NCI-H524 (cell line): ENCODE measurements at regions not wholly inside any gene's neighbourhood (a gene's known extent, or its start where the extent isn't known, plus 50 kb on each side); places are given as distances from the start of the nearest gene placed in this dataset.
A peak's percentile ranks its signal among the peaks of the same experiment; 100 is the strongest.

Source experiments
- DNase-seq, 2 experiments: peaks; one replicate each; lab custom pipeline; 2025; lab: John Stamatoyannopoulos, UW

DNA sequence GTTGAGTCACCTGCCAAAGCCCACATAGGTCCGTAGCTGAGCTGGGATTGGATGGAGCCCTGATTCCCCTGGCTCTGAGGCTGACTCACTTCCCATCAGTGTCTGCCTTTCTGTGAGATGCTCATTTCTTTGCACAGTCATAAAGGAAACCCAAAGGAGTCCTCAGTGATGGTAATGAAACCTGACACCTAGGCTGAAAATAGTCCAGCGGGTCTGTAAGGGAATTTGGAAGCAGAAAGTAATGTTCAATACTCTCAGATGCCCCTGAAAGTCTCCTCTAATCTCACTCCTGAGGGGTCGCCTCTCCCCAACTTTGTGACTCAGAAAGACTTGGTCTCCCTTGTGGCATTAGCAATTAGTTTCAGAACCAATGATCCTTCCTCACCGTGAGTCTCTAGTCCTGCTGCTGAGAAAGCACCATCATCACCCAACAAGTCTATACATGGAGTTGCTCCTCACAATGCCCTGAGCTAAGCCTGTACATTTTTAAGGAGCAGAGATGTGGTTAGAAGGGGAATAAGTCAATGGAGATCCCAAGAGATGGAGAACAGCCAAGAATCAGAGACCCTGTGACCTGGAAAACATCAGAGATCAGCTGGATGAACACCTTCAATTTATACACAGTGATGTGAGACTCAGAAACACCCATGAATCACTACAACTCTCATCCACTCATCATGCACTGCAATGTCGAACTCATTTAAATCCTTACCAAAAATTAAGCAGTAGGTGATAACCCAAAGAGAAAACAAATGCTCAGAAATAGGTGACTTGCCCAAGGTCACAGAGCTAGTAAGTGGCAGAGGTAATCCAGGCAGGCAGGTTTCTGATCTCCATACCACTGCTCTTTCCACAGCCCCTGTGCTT lies 219.0 kb upstream of the CPEB2 start:
- DNase-seq: no peak

DNA sequence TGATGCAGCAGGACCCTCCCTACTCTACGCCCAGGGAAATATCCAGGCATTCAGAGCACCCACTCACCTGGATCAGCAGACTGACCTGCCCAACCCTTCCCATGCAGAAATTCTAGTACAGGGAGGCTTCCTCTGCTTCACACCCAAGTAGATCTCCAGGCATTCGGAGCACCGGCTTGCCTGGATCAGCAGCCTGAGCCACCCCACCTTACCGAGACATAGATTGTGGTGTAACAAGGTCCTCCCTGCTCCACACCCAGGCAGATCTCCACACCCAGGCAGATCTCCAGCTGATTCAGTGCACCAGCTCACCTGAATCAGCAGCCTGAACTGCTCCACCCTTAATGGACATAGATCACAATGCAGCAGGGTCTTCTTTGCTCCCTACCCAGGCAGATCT lies 215.1 kb upstream of the CPEB2 start:
- DNase-seq: no peak

DNA sequence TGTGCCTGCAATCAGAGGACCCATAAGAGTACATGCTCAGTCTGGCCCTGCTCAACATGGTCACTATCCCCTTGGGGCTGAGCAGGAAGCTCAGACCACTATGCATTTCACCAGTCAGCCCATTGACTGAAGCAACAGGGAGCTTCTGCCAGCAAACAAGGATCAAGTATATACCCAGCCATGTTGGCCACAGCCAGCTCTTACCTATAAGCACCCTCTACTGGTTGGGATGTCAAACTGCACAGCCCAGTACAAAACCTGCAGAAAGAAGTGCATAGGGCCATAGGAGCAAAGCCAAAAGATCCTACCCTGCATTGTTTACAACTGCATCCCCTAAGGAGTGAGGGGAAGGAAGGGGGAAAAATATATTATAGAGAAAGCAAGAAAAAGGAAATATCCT lies 214.4 kb upstream of the CPEB2 start:
- peak; percentile 0 to 56 for DNase-seq

DNA sequence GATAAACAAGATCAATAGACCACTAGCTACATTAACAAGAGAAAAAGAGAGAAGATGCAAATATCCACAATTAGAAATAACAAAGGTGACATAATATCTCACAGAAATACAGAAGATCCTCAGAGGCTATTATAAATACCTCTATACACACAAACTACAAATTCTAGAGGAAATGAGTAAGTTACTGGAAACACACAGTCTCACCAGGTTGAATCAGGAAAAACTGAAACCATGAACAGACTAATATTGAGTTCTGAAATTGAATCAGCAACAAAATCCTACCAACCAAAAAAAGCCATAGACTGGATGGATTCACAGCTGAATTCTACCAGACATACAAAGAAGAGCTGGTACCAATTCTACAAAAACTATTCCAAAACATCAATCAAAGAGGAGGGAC lies 211.8 kb upstream of the CPEB2 start:
- no peak for DNase-seq

DNA sequence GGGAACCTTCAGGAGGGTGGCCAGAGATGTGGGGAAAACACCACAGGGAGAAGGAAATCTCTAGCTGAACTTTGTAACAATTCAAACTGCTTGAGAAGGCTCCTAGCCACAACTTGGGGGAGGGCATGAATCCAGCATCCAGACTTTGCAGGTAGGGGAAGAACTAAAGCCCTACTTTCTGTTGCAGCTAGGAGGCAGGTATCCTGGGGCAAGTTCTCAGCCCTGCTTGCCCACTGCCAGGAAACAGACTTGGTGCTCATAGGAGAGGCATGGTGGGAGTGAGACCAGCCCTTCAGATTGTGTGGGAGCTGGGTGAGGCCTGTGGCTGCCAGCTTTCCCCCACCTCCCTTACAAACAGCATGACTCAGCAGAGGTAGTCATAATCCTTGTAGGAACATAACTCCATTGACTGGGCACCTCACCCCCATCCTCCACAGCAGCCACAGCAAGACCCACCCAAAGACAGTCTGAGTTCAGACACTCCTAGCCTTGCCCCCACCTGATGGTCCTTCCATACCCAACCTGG lies 209.5 kb upstream of the CPEB2 start:
- DNase-seq: no peak

DNA sequence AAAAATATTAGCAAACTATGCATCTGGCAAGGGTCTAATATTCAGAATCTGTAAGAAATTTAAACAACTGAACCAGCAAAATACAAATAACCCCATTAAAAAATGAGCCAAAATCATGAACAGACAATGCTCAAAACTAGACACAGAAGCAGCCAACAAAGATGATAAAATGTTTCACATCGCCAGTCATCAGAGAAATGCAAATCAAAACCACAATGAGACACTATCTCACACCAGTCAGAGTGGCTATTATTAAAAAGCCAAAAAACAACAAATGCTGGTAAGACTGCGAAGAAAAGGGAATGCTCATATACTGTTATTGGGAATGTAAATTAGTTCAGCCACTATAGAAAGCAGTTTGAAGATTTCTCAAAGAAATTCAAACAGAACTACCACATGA lies 201.3 kb upstream of the CPEB2 start:
- DNase-seq: no peak

DNA sequence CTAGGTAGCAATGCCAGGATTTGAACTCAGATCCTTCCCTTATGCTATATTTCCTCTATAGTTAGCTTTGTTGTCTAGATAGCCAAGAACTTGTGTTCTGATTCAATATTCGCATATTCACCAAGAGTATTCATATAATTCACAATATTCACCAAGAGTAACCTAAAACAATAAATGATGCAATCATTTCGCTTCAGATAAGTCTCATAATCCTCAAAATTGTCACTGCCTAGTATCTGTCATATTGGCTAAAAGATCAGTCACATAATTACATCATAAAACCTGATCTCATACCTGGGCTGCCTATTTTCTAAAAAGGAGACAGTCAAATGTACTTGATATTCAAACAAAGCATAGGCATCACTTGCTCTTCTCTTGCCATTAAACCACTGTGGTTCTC lies 199.7 kb upstream of the CPEB2 start:
- no peak for DNase-seq

DNA sequence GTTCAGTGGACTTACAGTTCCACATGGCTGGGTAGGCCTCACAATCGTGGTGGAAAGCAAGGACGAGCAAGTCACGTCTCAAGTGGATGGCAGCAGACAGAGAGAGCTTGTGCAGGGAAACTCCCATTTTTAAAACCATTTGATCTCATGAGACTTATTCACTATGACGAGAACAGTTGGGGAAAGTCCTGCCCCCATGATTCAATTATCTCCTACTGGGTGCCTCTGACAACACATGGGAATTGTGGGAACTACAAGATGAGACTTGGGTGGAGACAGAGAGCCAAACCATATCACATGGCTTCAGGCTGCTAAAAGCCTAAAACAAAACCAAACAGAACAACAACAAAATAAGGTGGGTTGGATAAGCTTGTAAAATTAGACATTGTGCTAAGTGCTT lies 194.4 kb upstream of the CPEB2 start:
- no peak for DNase-seq

DNA sequence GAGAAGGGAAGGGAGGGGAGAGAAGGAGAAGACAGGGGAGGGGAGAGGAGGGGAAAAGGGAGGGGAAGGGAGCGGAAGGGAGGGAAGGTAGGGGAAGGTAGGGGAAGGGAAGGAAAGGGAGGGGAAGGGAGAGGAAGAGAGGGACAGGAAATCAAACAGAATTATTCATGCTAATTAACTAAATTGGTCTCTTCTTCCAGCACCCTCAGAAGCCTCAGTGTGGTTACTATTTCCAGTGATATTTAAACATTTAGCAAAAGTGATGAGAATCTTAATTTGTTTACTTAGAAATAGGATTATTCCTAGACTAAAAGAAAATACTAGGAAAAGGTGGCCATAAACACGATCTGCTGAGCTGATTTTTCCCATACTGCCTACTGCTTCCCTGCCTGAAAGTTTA lies 193.1 kb upstream of the CPEB2 start:
- DNase-seq: no peak

DNA sequence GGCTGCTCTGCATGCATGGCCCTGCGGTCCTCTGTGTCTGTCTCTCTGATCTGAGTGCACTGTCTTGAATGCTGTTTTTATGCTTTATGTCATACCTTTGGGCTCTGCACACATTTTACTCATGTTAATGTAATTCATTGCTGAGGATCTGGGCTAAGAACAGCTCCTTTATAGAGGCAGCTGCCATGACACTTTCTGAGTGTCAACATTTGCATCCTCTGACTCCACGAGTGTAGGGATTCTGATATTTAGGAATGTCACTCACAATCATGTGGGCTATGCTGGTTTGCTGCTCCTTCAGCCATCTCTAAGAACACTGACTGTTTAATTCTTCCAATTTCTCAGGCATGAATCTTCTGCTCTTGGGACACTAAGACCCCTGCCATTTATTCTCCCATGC lies 192.2 kb upstream of the CPEB2 start:
- no peak for DNase-seq

DNA sequence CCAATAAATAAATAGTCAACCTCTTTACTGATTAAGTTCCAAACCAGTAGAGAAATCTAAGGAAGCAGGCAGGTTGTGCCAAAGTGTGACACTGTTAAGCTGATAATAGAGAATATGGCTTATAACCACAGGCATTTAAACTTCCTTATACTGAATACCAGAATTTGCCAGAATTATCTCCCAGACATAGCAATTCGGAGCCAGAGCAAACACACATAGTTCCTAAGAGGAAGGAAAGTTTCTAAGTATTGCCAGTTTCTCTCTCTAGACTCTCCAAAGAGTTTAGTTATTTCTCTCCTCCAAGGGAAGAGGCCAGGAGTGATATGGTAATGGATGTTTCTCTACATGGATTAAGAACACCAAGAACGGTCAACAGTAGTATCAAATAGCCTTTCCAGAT lies 191.7 kb upstream of the CPEB2 start:
- no peak for DNase-seq

DNA sequence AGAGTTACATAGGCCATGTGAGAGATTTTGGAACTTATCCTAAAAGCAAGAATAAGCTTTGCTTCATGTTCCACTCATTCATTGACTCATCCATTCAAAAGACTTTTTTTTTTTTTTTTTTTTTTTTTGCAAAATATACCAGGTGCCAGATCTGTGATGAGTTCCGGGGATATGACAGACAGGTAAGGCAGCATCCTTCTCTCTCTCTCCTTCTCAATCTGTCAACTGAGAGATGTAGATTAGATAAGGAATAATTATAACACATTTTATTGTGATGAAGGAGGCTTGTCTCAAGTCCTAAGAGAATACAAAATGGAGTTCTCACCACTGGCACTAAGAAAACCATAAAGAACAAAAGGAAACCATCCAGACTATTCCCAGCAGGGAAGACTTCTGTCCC lies 190.2 kb upstream of the CPEB2 start:
- no peak for DNase-seq

DNA sequence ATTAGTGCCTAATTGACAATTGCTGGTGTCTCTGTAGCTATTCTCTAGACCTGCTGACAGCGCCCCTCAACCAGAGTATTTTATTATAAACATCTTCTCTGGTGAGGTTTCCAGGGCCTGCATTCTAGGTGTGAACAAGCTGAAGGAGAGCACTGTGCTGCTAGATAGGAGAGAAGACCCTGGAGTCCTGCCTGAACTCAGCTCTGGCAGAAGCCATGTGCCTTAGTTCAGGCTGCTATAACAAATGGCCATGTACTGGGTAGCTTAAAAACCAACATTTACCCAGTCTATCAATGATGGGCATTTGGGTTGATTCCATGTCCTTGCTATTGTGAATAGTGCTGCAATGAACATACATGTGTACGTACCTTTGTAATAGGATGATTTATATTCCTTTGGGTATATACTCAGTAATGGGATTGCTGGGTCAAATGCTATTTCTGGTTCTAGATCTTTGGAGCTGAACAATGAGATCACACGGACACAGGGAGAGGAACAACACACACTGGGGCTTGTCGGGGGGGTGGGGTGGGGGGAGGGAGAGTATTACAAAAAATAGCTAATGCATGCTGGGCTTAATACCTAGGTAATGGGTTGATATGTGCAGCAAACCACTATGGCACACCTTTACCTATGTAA lies 185.5 kb upstream of the CPEB2 start:
- DNase-seq: no peak

DNA sequence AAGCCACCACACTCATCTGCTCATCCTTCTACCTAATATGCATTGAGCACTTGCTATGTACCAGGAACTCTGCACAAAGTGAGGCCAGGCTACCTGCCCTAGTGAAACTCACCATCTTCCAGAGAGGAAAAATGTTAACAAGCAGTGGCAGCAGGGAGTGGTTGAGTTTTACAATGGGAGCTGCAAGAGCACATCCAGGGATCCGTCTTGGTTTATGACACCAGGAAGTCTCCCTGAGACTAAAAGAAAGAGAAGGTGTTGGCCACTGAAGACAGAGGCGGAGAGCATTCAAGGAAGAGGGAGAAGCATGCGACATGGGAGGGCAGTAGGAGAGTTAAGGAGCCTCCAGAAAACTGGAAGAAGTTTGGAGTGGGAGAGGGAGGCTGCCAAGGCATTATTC lies 178.1 kb upstream of the CPEB2 start:
- DNase-seq: no peak

DNA sequence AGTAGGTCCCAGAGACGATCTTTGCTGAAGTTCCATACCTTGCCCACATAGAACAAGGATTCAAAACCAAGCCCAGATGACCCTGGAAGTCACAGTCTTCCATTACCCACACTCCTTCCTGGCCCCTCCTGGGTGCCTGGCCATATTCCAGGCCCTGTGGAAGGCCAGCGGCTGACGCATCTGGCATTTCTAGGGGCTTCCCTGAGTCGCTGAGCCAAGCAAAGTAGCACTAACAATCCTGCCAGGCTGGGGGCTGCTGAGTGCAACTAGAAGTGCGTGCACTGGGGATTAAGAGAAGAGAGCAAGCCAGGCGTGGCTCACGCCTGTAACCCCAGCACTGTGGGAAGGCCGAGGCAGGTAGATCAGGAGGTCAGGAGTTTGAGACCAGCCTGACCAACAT lies 175.2 kb upstream of the CPEB2 start:
- peak in 1 of 2 experiments; percentile 14 for DNase-seq

DNA sequence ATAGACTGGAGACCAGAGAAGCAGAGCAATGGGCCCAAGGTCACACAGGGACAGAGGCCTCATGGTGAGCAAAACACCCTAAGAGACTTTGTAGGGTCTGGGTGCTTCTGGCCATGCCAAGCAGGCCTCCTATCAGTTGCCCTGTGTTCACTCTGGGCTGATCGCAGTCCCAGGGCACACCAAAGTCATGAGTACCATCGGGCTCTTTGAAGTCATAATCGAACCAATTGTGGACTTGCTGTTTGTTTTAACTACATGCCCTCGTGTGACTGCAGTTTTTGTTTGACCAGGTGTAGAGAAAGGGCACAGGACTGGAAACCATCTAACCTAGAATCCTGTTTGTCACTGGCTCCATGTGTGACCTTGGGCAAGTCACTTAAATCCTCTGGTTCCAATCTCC lies 172.5 kb upstream of the CPEB2 start:
- no peak for DNase-seq

DNA sequence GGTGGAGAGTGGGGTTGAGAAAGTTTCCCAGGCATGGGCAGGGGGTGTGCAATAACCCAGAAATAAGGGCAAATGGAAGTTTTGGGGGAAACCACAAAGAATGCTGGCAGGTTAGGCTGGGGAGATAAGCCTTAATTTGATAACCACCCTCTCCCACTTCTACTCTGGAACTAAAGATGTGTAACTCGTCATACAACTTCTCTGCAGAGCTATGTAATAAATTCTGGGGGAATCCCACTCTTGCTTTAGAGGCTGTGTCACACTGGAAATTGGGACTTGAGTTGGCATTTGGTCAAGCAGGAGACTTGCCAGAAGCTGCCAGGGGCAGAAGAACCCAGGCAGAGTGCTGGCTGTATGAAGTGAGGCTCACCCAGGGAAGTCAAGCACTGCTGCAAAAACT lies 170.9 kb upstream of the CPEB2 start:
- no peak for DNase-seq

DNA sequence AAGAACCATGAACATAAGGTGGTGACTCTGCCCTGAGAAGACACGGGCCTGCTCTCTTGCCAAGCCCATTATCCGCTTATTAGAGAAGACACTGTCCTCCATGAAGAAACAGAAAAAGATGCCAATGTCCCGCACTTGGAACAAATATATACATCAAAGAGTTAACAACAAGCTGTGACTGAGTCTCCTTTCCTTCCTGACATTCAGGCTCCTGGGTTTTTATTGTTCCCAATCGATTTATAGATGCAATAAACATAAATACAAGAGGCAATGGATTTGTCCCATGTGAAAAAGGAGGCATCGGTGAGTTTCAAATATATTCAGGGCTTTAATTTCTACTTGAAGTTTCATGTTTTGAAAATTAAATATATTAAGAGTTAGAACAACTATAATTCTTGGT lies 169.2 kb upstream of the CPEB2 start:
- no peak for DNase-seq

DNA sequence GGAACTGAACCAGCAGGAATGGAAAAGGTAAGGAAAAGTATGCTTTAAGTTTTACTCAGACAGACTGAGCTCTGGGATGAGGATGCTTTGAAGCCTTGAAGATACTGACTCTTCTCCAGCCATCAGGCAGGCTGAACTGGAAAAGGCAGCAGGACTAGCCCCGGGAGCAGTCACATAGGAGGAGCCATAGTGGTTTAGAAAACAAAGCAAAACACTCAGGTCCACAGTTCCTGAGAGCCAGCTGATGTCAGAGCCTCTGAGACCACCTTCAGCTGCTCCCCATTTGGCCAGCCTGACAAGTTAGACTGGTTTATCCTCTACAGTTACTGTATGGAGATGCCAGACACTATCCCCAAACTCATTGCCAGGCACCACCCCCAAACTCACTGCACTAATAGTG lies 167.9 kb upstream of the CPEB2 start:
- no peak for DNase-seq

DNA sequence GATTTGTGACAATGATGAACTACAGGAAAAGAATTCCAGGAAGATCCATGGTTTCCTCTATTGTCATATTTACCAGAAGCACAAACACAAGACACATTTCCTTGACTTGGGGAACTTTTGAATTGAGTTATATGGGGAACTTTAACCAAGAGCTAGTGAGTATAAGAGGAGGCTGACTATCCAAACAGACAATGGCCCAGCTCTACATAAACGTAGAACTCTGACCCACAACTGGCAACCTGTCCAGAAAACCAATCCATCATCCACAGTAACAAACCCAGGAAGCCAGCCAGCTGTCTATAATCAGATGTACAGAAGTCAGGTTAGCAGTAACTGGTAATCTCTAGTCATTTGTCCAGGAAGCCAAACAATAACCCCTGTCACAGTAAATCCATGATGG lies 167.0 kb upstream of the CPEB2 start:
- DNase-seq: no peak

DNA sequence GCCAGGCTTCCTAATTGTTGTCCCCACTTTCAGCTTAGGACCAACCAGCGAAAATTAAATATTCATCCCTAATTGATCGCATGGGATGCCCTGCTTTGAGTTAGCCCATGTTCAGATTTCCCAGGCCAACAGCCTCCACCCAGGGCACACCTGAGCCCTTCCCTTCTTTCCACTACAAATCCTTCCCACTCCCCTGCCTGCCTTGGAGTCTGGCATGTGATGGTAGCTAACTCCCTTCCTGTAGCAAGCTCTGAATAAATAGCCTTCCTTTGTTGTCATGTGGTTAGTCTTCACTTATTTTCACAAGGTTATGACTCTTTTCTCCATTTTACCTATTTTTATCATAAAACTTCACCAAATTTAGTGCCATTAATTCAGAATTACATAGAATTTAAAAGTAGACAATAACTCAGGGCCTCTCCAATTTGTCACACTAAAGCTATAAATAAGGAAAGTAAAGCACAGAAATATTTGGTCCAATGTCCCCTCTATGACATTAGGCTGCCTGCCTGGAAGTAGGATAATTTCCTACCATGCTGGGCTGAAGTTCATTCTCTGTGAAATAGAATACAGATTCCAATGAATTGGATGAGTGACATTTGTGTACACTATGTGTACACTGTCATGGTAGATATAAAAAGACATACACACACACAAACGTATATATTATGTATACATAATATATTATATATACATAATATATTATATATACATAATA lies 166.4 kb upstream of the CPEB2 start:
- DNase-seq: no peak

DNA sequence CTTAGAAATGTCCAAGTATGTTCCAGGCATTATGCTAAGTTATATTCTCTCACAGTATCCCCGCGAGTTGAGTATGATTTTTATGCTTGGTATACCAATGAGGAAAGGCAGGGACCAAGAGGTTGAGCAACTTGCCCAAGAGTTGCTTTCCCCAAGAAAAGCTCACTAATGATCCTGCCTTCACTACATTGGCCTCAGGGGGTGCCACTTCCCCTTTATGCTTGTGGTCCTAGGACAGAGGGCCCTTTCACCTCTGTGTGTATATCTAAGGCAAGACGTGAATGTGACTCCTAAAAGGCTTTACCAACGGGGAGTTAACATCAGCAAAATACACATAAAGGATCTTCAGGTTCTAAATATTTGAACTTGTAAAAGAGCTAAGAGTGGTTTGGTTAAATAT lies 164.4 kb upstream of the CPEB2 start:
- DNase-seq: no peak
